ENCODE measurements at regions not wholly inside any gene's neighbourhood (a gene's known extent, or its start where the extent isn't known, plus 50 kb on each side); places are given as distances from the start of the nearest gene placed in this dataset.

GRCh38 chr4:38530486-38530885 lies 133.5 kb upstream of the KLF3 start:
- TF ChIP-seq MYC (CRISPR knock-in tag; IDR thresholded peaks at IDR 0.05; ENCODE audit: borderline replicate concordance) (no peak), FOXA1 (IDR thresholded peaks at IDR 0.05) (no peak), FOXA1 (CRISPR knock-in tag; IDR thresholded peaks at IDR 0.05) (no peak), TARDBP (CRISPR knock-in tag; IDR thresholded peaks at IDR 0.05) (no peak), ZNF724P (CRISPR knock-in tag; IDR thresholded peaks at IDR 0.05; ENCODE audit: borderline replicate concordance) (no peak), ZNF768 (CRISPR knock-in tag; IDR thresholded peaks at IDR 0.05) (no peak), ARNT2 (CRISPR knock-in tag; IDR thresholded peaks at IDR 0.05; ENCODE audit: low read depth) (no peak), REST (IDR thresholded peaks at IDR 0.05; ENCODE audit: borderline replicate concordance in 1 of 2, low read depth in 1 of 2, low read length in 2 of 2) (no peak), MLX (CRISPR knock-in tag; IDR thresholded peaks at IDR 0.05) (no peak), ZNF580 (CRISPR knock-in tag; IDR thresholded peaks at IDR 0.05; ENCODE audit: borderline replicate concordance, low read depth) (no peak), TCF7 (IDR thresholded peaks at IDR 0.05; ENCODE audit: low read depth) (no peak), PREB (CRISPR knock-in tag; IDR thresholded peaks at IDR 0.05) (no peak), ZNF318 (CRISPR knock-in tag; IDR thresholded peaks at IDR 0.05) (no peak), ZNF274 (CRISPR knock-in tag; IDR thresholded peaks at IDR 0.05) (no peak), ZBED4 (CRISPR knock-in tag; IDR thresholded peaks at IDR 0.05; ENCODE audit: borderline replicate concordance) (no peak)
